ENCODE measurements at regions not wholly inside any gene's neighbourhood (a gene's known extent, or its start where the extent isn't known, plus 50 kb on each side); places are given as distances from the start of the nearest gene placed in this dataset.

- Histone ChIP-seq H3K4me3 (no peak overlapping the region), H3K9me3 (replicated peaks; ENCODE audit: control insufficient read depth, insufficient read depth, low read length) (no peaks in the 10 kb centered on the region), H3K36me3 (ENCODE audit: control insufficient read depth in 2 of 2, insufficient read depth in 2 of 2, low read length in 1 of 2) (no peaks in the 10 kb centered on the region), H3K4me1 (ENCODE audit: control insufficient read depth, insufficient read depth, low read length) (no peaks in the 10 kb centered on the region), H3K27ac (ENCODE audit: control insufficient read depth, insufficient read depth) (no peak overlapping the region), H4K20me1 (ENCODE audit: control insufficient read depth, insufficient read depth) (no peaks in the 10 kb centered on the region), H3K79me2 (ENCODE audit: control insufficient read depth, insufficient read depth, low read length) (no peaks in the 10 kb centered on the region), H3K9ac (ENCODE audit: control insufficient read depth, insufficient read depth, low read length) (no peak overlapping the region), H3K27me3 (replicated peaks in 1 of 2; ENCODE audit: control insufficient read depth in 2 of 2, insufficient read depth in 2 of 2, low read length in 1 of 2) (no peaks in the 10 kb centered on the region), H3K4me2 (ENCODE audit: control insufficient read depth, insufficient read depth) (no peak overlapping the region), H2AFZ (ENCODE audit: control insufficient read depth, low read depth, low read length) (no peak overlapping the region)
- POLR2A ChIA-PET: no interaction called here
- FAIRE-seq: no peak
- no peak for ATAC-seq
- RAD21 ChIA-PET (ENCODE audit: unreplicated experiment): no interaction called here
- CTCF ChIA-PET: interaction anchor here (0.5 kb wide), 1 partner anchor 174 kb away, joined by 3 read pairs; no protein-coding TSS in a partner anchor
- in situ Hi-C loops (cut with MboI): no loop called here
- intact Hi-C loops (cut with micrococcal nuclease; ENCODE audit: unreplicated experiment): no loop called here
- BruUV-seq (replicated peaks): no TSS peak
- WGBS (ENCODE audit: insufficient coverage, insufficient replicate concordance, low lambda C conversion rate, missing lambda C conversion rate): 0% methylated on average over 2 of the region's 2 CpGs
- DNase-seq (ENCODE audit: low read depth, low spot score): no peak
- SMC1A ChIA-PET (ENCODE audit: uncharacterized antibody, unreplicated experiment): no interaction called here
- TF ChIP-seq MAX (IDR thresholded peaks at IDR 0.05; ENCODE audit: low read depth, low read length) (no peak), MEF2A (IDR thresholded peaks at IDR 0.05; ENCODE audit: insufficient read depth, low read depth, low read length) (no peak), POU2F2 (IDR thresholded peaks at IDR 0.05; ENCODE audit: borderline replicate concordance, low read depth, low read length) (no peak), ZNF24 (IDR thresholded peaks at IDR 0.05) (no peak), CHD2 (IDR thresholded peaks at IDR 0.05; ENCODE audit: borderline replicate concordance, low read depth, low read length) (no peak), SIX5 (IDR thresholded peaks at IDR 0.05; ENCODE audit: low read depth, low read length, severe bottlenecking) (no peak), HDAC2 (IDR thresholded peaks at IDR 0.05) (no peak), RFX5 (IDR thresholded peaks at IDR 0.05; ENCODE audit: low read depth, low read length) (no peak), SRF (IDR thresholded peaks at IDR 0.05; ENCODE audit: low read depth in 2 of 2, low read length in 2 of 2) (no peak), RBBP5 (conservative IDR thresholded peaks at IDR 0.05) (no peak), GABPA (IDR thresholded peaks at IDR 0.05; ENCODE audit: low read depth) (no peak), SMARCA5 (IDR thresholded peaks at IDR 0.05) (no peak), MYB (IDR thresholded peaks at IDR 0.05; ENCODE audit: borderline replicate concordance, low read depth, low read length) (no peak), BRCA1 (IDR thresholded peaks at IDR 0.05; ENCODE audit: low read depth, low read length) (no peak), CHD1 (IDR thresholded peaks at IDR 0.05; ENCODE audit: low read depth, low read length) (no peak), PKNOX1 (IDR thresholded peaks at IDR 0.05) (no peak), NBN (IDR thresholded peaks at IDR 0.05) (no peak), SUPT20H (IDR thresholded peaks at IDR 0.05; ENCODE audit: borderline replicate concordance, control insufficient read depth, low read depth, low read length) (no peak), RCOR1 (conservative IDR thresholded peaks at IDR 0.05; ENCODE audit: low read depth, low read length) (no peak)
Observed at GRCh38 chr14:86892152-86892956, 1100.6 kb downstream of the GALC start.
